MM.1S (cell line): ENCODE measurements at regions not wholly inside any gene's neighbourhood (a gene's known extent, or its start where the extent isn't known, plus 50 kb on each side); places are given as distances from the start of the nearest gene placed in this dataset.

Experiments used
- DNase-seq: peaks from one replicate; pipeline ENCODE4 v3.0.0-alpha.2; 2015
- H2AFZ ChIP-seq: fragments of 300-600 bp; sonication (generic); 2 replicates; pipeline ENCODE4 v1.6.0; 2016; ENCODE audit warnings: antibody characterized with exemption, low read length
- H3F3A ChIP-seq: fragments of 300-600 bp; sonication (generic); 2 replicates; pipeline ENCODE4 v1.6.1; 2016; ENCODE audit warnings: mild to moderate bottlenecking, antibody characterized with exemption, low read length, moderate library complexity, mixed read lengths; ENCODE audit not compliant: insufficient read depth
- H3K27ac ChIP-seq: fragments of 300-600 bp; sonication (generic); 2 replicates; pipeline ENCODE4 v1.5.1; 2016; ENCODE audit warnings: mild to moderate bottlenecking, low read length
- H3K27me3 ChIP-seq: fragments of 300-600 bp; sonication (generic); replicated peaks from 2 replicates; pipeline ENCODE4 v1.6.0; 2016; ENCODE audit warnings: low read length; ENCODE audit not compliant: insufficient read depth
- H3K36me3 ChIP-seq: fragments of 300-600 bp; sonication (generic); replicated peaks from 2 replicates; pipeline ENCODE4 v1.6.1; 2016; ENCODE audit warnings: mild to moderate bottlenecking, low read length, mixed read lengths; ENCODE audit not compliant: insufficient read depth
- H3K4me1 ChIP-seq: fragments of 300-600 bp; sonication (generic); 2 replicates; pipeline ENCODE4 v1.6.1; 2016; ENCODE audit warnings: low read length, mixed read lengths
- H3K4me2 ChIP-seq: fragments of 300-600 bp; sonication (generic); 2 replicates; pipeline ENCODE4 v1.6.0; 2016; ENCODE audit warnings: low read depth, low read length
- H3K4me3 ChIP-seq: fragments of 300-600 bp; sonication (generic); 2 replicates; pipeline ENCODE4 v1.5.1; 2016; ENCODE audit warnings: low read length, mixed read lengths
- H3K79me2 ChIP-seq: fragments of 300-600 bp; sonication (generic); 2 replicates; pipeline ENCODE4 v1.6.1; 2016; ENCODE audit warnings: mixed run types, low read length, mixed read lengths
- H3K9ac ChIP-seq: fragments of 300-600 bp; sonication (generic); 2 replicates; pipeline ENCODE4 v1.6.1; 2016; ENCODE audit warnings: low read length, mixed read lengths
- H3K9me2 ChIP-seq: fragments of 300-600 bp; sonication (generic); replicated peaks from 2 replicates; pipeline ENCODE4 v1.6.1; 2016; ENCODE audit warnings: mild to moderate bottlenecking, low read length, mixed read lengths; ENCODE audit not compliant: insufficient read depth
- H3K9me3 ChIP-seq: fragments of 300-600 bp; sonication (generic); replicated peaks from 2 replicates; pipeline ENCODE4 v1.6.1; 2016; ENCODE audit warnings: mild to moderate bottlenecking, low read length, mixed read lengths; ENCODE audit not compliant: insufficient read depth
- H4K20me1 ChIP-seq: fragments of 300-600 bp; sonication (generic); 2 replicates; pipeline ENCODE4 v1.6.1; 2016; ENCODE audit warnings: mild to moderate bottlenecking, low read length, moderate library complexity, mixed read lengths; ENCODE audit not compliant: insufficient read depth
- CTCF ChIP-seq: fragments of 300-600 bp; sonication (generic); IDR thresholded peaks from 2 replicates; pipeline ENCODE4 v1.5.1; 2016; ENCODE audit warnings: antibody characterized with exemption, low read length, mixed read lengths
- EZH2 ChIP-seq: fragments of 300-600 bp; sonication (generic); optimal IDR thresholded peaks from 2 replicates; pipeline ENCODE3; 2017; ENCODE audit warnings: low read depth, mild to moderate bottlenecking, antibody characterized with exemption, low read length, mixed read lengths
- EZH2phosphoT487 ChIP-seq: fragments of 300-600 bp; sonication (generic); IDR thresholded peaks from 2 replicates; pipeline ENCODE4 v1.6.1; 2018; ENCODE audit warnings: antibody characterized with exemption, low read length

GRCh38 chr7:46715579-46715978, 794.5 kb upstream of the IGFBP3 start:
- Histone ChIP-seq H4K20me1 (no peaks in the 10 kb centered on the region), H3K9ac (no peak overlapping the region), H3K9me3 (no peaks in the 10 kb centered on the region), H3F3A (no peaks in the 10 kb centered on the region), H3K79me2 (no peaks in the 10 kb centered on the region), H3K4me3 (no peak overlapping the region), H3K27ac (no peak overlapping the region), H2AFZ (no peak overlapping the region), H3K4me1 (no peaks in the 10 kb centered on the region), H3K9me2 (no peaks in the 10 kb centered on the region), H3K27me3 (no peaks in the 10 kb centered on the region), H3K4me2 (no peak overlapping the region), H3K36me3 (no peaks in the 10 kb centered on the region)
- no peak for TF ChIP-seq CTCF
- DNase-seq, result no peak

GRCh38 chr7:46714904-46715303, 793.8 kb upstream of the IGFBP3 start:
- H3K4me1 ChIP-seq, result no peaks in the 10 kb centered on the region
- no peaks in the 10 kb centered on the region for H3K27me3 ChIP-seq
- H2AFZ ChIP-seq, result no peak overlapping the region
- no peak for TF ChIP-seq EZH2phosphoT487
- no peak for TF ChIP-seq EZH2
- no peak for TF ChIP-seq CTCF
- H3F3A ChIP-seq, result no peaks in the 10 kb centered on the region
- H3K4me3 ChIP-seq, result no peak overlapping the region
- no peaks in the 10 kb centered on the region for H4K20me1 ChIP-seq
- H3K4me2 ChIP-seq, result no peak overlapping the region
- H3K9me3 ChIP-seq, result no peaks in the 10 kb centered on the region
- H3K9me2 ChIP-seq, result no peaks in the 10 kb centered on the region
- no peaks in the 10 kb centered on the region for H3K79me2 ChIP-seq
- no peak for DNase-seq
- no peak overlapping the region for H3K27ac ChIP-seq
- H3K36me3 ChIP-seq, result no peaks in the 10 kb centered on the region
- no peak overlapping the region for H3K9ac ChIP-seq

- Histone ChIP-seq H3K27me3 (no peaks in the 10 kb centered on the region), H3K79me2 (no peaks in the 10 kb centered on the region), H3K27ac (no peak overlapping the region), H3K36me3 (no peaks in the 10 kb centered on the region), H3K4me1 (no peaks in the 10 kb centered on the region), H3K9me2 (no peaks in the 10 kb centered on the region), H3K9ac (no peak overlapping the region), H2AFZ (no peak overlapping the region), H4K20me1 (no peaks in the 10 kb centered on the region), H3K4me2 (no peak overlapping the region), H3K4me3 (no peak overlapping the region), H3K9me3 (no peaks in the 10 kb centered on the region), H3F3A (no peaks in the 10 kb centered on the region)
- TF ChIP-seq EZH2phosphoT487 (no peak), EZH2 (no peak), CTCF (no peak)
- DNase-seq, result no peak
Measured at GRCh38 chr7:46713868-46714596, 793.0 kb upstream of the IGFBP3 start.
